ENCODE measurements at regions not wholly inside any gene's neighbourhood (a gene's known extent, or its start where the extent isn't known, plus 50 kb on each side); places are given as distances from the start of the nearest gene placed in this dataset.

DNA sequence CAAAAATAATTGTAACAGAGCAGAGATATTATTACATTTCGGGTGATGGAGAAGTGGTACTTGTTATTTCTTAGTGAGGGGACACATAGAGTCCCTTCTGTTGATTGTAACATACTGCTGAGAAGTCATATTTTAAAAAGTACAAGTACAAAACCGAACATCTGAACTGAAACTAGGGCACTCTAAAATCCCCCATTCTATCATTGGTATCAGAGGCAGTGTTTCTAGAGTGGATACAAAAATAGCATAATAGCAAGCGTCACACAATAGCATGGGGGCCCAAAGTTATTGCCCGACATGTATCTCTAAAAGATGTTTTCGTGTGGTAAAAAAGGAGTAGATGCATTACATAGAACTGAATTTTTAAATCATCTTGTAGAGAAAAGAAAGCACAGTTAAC lies 502.1 kb upstream of the SLC10A2 start:
- Histone ChIP-seq H3K9me3 (no peaks in the 10 kb centered on the region), H3K4me3 (no peak overlapping the region), H3K27me3 (no peaks in the 10 kb centered on the region), H3K27ac (no peak overlapping the region), H3K36me3 (no peaks in the 10 kb centered on the region), H3K4me1 (no peaks in the 10 kb centered on the region)
- DNase-seq, result no peak
- TF ChIP-seq, protein P1, sequence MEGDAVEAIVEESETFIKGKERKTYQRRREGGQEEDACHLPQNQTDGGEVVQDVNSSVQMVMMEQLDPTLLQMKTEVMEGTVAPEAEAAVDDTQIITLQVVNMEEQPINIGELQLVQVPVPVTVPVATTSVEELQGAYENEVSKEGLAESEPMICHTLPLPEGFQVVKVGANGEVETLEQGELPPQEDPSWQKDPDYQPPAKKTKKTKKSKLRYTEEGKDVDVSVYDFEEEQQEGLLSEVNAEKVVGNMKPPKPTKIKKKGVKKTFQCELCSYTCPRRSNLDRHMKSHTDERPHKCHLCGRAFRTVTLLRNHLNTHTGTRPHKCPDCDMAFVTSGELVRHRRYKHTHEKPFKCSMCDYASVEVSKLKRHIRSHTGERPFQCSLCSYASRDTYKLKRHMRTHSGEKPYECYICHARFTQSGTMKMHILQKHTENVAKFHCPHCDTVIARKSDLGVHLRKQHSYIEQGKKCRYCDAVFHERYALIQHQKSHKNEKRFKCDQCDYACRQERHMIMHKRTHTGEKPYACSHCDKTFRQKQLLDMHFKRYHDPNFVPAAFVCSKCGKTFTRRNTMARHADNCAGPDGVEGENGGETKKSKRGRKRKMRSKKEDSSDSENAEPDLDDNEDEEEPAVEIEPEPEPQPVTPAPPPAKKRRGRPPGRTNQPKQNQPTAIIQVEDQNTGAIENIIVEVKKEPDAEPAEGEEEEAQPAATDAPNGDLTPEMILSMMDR (IDR thresholded peaks at IDR 0.05), result no peak
- TF ChIP-seq POLR2A (IDR thresholded peaks at IDR 0.05), result no peak
- intact Hi-C loops (cut with DNase I; ENCODE audit: low total_unique reads), result no loop called here

DNA sequence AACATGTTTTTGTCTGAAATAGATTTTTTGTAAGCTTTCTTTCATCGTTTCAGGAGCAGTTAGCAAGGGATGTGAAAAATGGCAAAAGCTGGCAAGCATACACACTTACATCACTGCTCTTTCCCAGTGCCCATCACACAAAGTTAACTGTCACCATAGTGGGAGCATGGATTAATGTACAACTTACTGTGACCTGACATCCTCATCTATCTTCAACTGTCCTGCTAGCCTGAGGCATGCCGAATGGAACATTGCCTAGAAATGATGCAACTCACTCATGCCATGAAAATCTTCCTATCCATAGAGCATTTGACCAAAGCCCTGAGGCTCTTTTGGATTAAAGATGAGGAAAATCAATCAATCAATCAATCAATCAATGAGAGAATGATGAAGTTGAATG lies 491.7 kb upstream of the SLC10A2 start:
- Histone ChIP-seq H3K27me3 (no peaks in the 10 kb centered on the region), H3K36me3 (no peaks in the 10 kb centered on the region), H3K4me3 (no peak overlapping the region), H3K27ac (no peak overlapping the region), H3K9me3 (no peaks in the 10 kb centered on the region), H3K4me1 (no peaks in the 10 kb centered on the region)
- intact Hi-C loops (cut with DNase I; ENCODE audit: low total_unique reads), result no loop called here
- TF ChIP-seq, protein P1 (IDR thresholded peaks at IDR 0.05), result no peak
- TF ChIP-seq POLR2A (IDR thresholded peaks at IDR 0.05), result no peak
- DNase-seq, result no peak

DNA sequence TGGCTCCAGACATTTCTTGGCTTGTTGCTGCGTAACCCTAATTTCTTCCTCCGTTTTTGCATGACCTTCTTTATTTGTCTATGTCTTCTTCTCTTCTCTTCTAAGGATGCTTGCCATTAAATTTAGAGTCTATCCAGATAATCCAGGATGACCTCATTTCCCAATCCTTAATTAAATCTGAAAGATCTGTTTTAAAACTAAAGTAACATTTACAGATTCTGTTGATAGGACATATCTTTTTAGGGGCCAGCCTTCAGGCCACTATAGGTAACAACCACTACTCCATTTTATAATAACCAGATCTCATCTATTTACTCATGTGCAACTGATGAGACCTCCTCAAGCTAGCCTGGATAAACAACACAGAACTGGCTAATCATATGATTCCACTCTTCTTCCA lies 490.5 kb upstream of the SLC10A2 start:
- H3K4me3 ChIP-seq, result no peak overlapping the region
- DNase-seq, result no peak
- no peaks in the 10 kb centered on the region for H3K9me3 ChIP-seq
- no peak overlapping the region for H3K27ac ChIP-seq
- no peaks in the 10 kb centered on the region for H3K36me3 ChIP-seq
- intact Hi-C loops (cut with DNase I; ENCODE audit: low total_unique reads), result no loop called here
- no peaks in the 10 kb centered on the region for H3K27me3 ChIP-seq
- no peaks in the 10 kb centered on the region for H3K4me1 ChIP-seq
- TF ChIP-seq, protein P1 (IDR thresholded peaks at IDR 0.05), result no peak
- TF ChIP-seq POLR2A (IDR thresholded peaks at IDR 0.05), result no peak

DNA sequence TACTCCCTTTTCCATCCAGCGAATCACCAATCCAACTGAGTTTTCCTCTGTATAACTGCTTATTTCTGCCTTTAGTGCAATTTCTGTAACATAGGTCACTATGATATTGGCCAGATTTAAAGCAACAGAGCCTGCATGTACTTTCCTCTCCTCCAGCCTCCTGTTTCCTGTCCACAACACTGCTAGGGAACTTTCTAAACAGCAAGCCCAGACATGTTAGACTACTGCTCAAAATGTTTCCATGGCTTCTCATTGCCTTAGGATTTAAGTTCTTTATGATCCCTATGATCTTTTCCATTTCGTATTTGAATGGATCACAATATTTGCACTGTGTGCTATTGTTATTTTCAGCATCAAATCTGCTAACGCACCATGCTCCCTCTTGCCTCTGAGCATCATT lies 481.7 kb upstream of the SLC10A2 start:
- H3K4me1 ChIP-seq, result no peaks in the 10 kb centered on the region
- no peak for DNase-seq
- intact Hi-C loops (cut with DNase I; ENCODE audit: low total_unique reads), result no loop called here
- H3K27ac ChIP-seq, result no peak overlapping the region
- no peaks in the 10 kb centered on the region for H3K27me3 ChIP-seq
- H3K4me3 ChIP-seq, result no peak overlapping the region
- TF ChIP-seq POLR2A (IDR thresholded peaks at IDR 0.05), result no peak
- TF ChIP-seq, protein P1 (IDR thresholded peaks at IDR 0.05), result no peak
- H3K9me3 ChIP-seq, result no peaks in the 10 kb centered on the region
- H3K36me3 ChIP-seq, result no peaks in the 10 kb centered on the region

DNA sequence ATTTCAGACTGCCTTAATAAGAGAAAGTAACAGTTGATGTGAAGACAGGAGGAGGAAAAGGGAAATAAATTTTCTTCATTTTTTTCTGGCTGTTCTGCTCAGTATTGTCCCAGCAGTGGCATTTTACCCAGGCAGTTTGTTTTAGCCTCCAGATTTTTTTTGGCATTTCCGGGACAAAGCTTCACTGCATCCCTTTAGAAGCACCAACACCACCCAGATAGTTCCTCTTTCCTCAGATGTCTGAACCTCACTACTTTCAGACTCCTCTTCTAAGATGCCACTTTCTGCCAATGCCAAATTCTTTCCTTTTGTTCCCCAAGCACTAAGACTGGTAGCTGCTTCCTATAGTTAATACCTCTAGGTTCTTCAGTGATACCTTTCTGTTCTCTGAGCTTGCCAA lies 480.1 kb upstream of the SLC10A2 start:
- H3K36me3 ChIP-seq, result no peaks in the 10 kb centered on the region
- no peak for DNase-seq
- no peak overlapping the region for H3K27ac ChIP-seq
- no peaks in the 10 kb centered on the region for H3K4me1 ChIP-seq
- no peaks in the 10 kb centered on the region for H3K27me3 ChIP-seq
- TF ChIP-seq, protein P1 (IDR thresholded peaks at IDR 0.05), result no peak
- TF ChIP-seq POLR2A (IDR thresholded peaks at IDR 0.05), result no peak
- intact Hi-C loops (cut with DNase I; ENCODE audit: low total_unique reads), result no loop called here
- no peak overlapping the region for H3K4me3 ChIP-seq
- no peaks in the 10 kb centered on the region for H3K9me3 ChIP-seq
